HepG2 (cell line): ENCODE measurements at regions not wholly inside any gene's neighbourhood (a gene's known extent, or its start where the extent isn't known, plus 50 kb on each side); places are given as distances from the start of the nearest gene placed in this dataset.
A peak's percentile ranks its signal among the peaks of the same experiment; 100 is the strongest.

Experiments
- CBX5 ChIP-seq: sonication (generic); formaldehyde crosslinking; IDR thresholded peaks from 2 replicates; pipeline ENCODE4 v1.4.0; 2020; ENCODE audit warnings: missing genetic modification reagents, borderline replicate concordance
- ISX ChIP-seq: sonication (generic); formaldehyde crosslinking; conservative IDR thresholded peaks from 2 replicates; pipeline ENCODE4 v1.5.0; 2020; ENCODE audit warnings: missing genetic modification reagents
- NPAS2 ChIP-seq: sonication (generic); formaldehyde crosslinking; IDR thresholded peaks from 2 replicates; pipeline ENCODE4 v1.8.0; 2022; ENCODE audit warnings: mild to moderate bottlenecking, missing genetic modification reagents, borderline replicate concordance
- NR2F2 ChIP-seq: IDR thresholded peaks from 2 replicates; pipeline ENCODE4 v1.6.1; 2012; ENCODE audit warnings: low read depth, inconsistent platforms, borderline replicate concordance
- NR3C1 ChIP-seq: sonication (generic); formaldehyde crosslinking; IDR thresholded peaks from 2 replicates; pipeline ENCODE4 v1.4.0; 2020; ENCODE audit warnings: missing genetic modification reagents
- RAD21 ChIP-seq: fragments of 450-650 bp; formaldehyde crosslinking; IDR thresholded peaks from 2 replicates; pipeline ENCODE4 v1.5.0; 2020; ENCODE audit warnings: mild to moderate bottlenecking
- ZC3H4 ChIP-seq: sonication (generic); formaldehyde crosslinking; IDR thresholded peaks from 2 replicates; pipeline ENCODE4 v1.4.0; 2020; ENCODE audit warnings: missing genetic modification reagents, borderline replicate concordance
- ZIK1 ChIP-seq: sonication (generic); formaldehyde crosslinking; IDR thresholded peaks from 2 replicates; pipeline ENCODE4 v1.5.0; 2020; ENCODE audit warnings: mild to moderate bottlenecking, low read depth, missing genetic modification reagents, borderline replicate concordance
- ZNF121 ChIP-seq: sonication (generic); formaldehyde crosslinking; IDR thresholded peaks from 2 replicates; pipeline ENCODE4 v1.5.0; 2020; ENCODE audit warnings: mild to moderate bottlenecking, missing genetic modification reagents
- ZNF256 ChIP-seq: sonication (generic); formaldehyde crosslinking; conservative IDR thresholded peaks from 2 replicates; pipeline ENCODE4 v1.4.0; 2020; ENCODE audit warnings: missing genetic modification reagents
- ZNF34 ChIP-seq: sonication (generic); formaldehyde crosslinking; IDR thresholded peaks from 2 replicates; pipeline ENCODE4 v1.4.0; 2020; ENCODE audit warnings: mild to moderate bottlenecking, missing genetic modification reagents, borderline replicate concordance
- ZNF496 ChIP-seq: sonication (generic); formaldehyde crosslinking; IDR thresholded peaks from 2 replicates; pipeline ENCODE4 v1.8.1; 2023; ENCODE audit warnings: mild to moderate bottlenecking, moderate library complexity, missing genetic modification reagents; ENCODE audit not compliant: insufficient replicate concordance
- ZNF563 ChIP-seq: sonication (generic); formaldehyde crosslinking; IDR thresholded peaks from 2 replicates; pipeline ENCODE4 v1.8.0; 2022; ENCODE audit warnings: mild to moderate bottlenecking, moderate library complexity, missing genetic modification reagents
- ZNF768 ChIP-seq: sonication (generic); formaldehyde crosslinking; IDR thresholded peaks from 2 replicates; pipeline ENCODE4 v1.4.0; 2020; ENCODE audit warnings: missing genetic modification reagents
- TF ChIP-seq, protein P1 (sequence below): sonication (generic); formaldehyde crosslinking; IDR thresholded peaks from 2 replicates; pipeline ENCODE4 v1.4.0; 2020; ENCODE audit warnings: missing genetic modification reagents
- TF ChIP-seq, protein P2 (sequence below): sonication (generic); formaldehyde crosslinking; IDR thresholded peaks from 2 replicates; pipeline ENCODE4 v1.5.0; 2020; ENCODE audit warnings: mild to moderate bottlenecking, missing genetic modification reagents
- TF ChIP-seq, protein P3 (sequence below): sonication (generic); formaldehyde crosslinking; IDR thresholded peaks from 2 replicates; pipeline ENCODE4 v1.4.0; 2020; ENCODE audit warnings: mild to moderate bottlenecking, missing genetic modification reagents
- TF ChIP-seq, protein P4 (sequence below): sonication (generic); formaldehyde crosslinking; IDR thresholded peaks from 2 replicates; pipeline ENCODE4 v1.5.1; 2020; ENCODE audit warnings: missing genetic modification reagents, mild to moderate bottlenecking, borderline replicate concordance
- TF ChIP-seq, protein P5 (sequence below): sonication (generic); formaldehyde crosslinking; IDR thresholded peaks from 2 replicates; pipeline ENCODE4 v1.5.0; 2020; ENCODE audit warnings: mild to moderate bottlenecking, missing genetic modification reagents, moderate library complexity
- TF ChIP-seq, protein P6 (sequence below): sonication (generic); formaldehyde crosslinking; IDR thresholded peaks from 2 replicates; pipeline ENCODE4 v1.8.0; 2022; ENCODE audit warnings: missing genetic modification reagents, mild to moderate bottlenecking, moderate library complexity, borderline replicate concordance

DNA sequence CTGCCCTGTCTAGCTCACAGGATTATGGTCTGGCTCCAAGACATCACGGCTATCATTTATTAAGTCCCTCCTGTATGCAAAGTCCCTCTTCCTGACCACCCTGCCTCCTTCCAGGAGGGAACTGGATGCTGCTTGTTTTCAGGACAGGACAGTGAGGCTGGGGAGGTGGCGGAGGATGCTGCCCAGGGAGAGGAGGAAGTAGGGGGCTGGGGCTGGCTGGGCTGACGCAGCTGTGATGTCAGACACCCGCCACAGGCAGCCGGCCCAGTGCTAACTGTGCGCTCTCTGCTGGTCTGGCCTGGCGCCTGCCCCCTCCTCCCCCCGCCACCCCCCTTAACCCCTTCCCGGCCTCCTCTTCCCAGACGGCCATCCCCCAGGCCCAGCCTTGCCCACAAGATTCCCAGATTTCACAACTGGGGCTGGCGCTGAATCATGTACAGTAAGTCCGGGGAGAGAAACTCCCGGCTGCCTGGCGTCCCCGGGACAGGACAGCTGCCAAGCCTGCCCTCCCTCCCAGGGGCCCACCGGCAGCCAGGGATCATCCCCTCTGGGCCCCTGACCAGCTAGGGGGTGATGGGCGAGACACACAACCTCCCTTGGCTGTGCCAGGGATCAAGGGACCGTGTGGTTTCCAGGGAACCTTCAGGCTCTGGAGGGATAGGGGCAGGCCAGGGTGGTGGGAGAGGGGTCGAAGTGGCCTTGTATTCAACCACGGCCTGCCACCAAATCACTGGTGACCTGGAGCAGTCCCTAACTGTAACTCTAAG is 118.1 kb downstream of the CEBPB start (continued):
- TF ChIP-seq NR2F2 (no peak), ZIK1 (CRISPR knock-in tag) (no peak), ZNF121 (peak; percentile 83), ZC3H4 (peak; percentile 73; the same call in 1 of the 2 replicates), NPAS2 (CRISPR knock-in tag) (no peak), ISX (CRISPR knock-in tag) (no peak), ZNF256 (CRISPR knock-in tag) (no peak), ZNF34 (CRISPR knock-in tag) (0 out of 2 replicates have a peak, but pooled peaks have one; percentile 64), ZNF496 (CRISPR knock-in tag) (no peak), ZNF768 (CRISPR knock-in tag) (peak; percentile 82; the same call in 1 of the 2 replicates), ZNF563 (CRISPR knock-in tag) (no peak), RAD21 (CRISPR knock-in tag) (peak; percentile 46), NR3C1 (CRISPR knock-in tag) (0 out of 2 replicates have a peak, but pooled peaks have one; percentile 56), CBX5 (peak; percentile 60; the same call in 1 of the 2 replicates)
- TF ChIP-seq, protein P1, sequence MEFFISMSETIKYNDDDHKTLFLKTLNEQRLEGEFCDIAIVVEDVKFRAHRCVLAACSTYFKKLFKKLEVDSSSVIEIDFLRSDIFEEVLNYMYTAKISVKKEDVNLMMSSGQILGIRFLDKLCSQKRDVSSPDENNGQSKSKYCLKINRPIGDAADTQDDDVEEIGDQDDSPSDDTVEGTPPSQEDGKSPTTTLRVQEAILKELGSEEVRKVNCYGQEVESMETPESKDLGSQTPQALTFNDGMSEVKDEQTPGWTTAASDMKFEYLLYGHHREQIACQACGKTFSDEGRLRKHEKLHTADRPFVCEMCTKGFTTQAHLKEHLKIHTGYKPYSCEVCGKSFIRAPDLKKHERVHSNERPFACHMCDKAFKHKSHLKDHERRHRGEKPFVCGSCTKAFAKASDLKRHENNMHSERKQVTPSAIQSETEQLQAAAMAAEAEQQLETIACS (CRISPR knock-in tag): no peak
- TF ChIP-seq, protein P2, sequence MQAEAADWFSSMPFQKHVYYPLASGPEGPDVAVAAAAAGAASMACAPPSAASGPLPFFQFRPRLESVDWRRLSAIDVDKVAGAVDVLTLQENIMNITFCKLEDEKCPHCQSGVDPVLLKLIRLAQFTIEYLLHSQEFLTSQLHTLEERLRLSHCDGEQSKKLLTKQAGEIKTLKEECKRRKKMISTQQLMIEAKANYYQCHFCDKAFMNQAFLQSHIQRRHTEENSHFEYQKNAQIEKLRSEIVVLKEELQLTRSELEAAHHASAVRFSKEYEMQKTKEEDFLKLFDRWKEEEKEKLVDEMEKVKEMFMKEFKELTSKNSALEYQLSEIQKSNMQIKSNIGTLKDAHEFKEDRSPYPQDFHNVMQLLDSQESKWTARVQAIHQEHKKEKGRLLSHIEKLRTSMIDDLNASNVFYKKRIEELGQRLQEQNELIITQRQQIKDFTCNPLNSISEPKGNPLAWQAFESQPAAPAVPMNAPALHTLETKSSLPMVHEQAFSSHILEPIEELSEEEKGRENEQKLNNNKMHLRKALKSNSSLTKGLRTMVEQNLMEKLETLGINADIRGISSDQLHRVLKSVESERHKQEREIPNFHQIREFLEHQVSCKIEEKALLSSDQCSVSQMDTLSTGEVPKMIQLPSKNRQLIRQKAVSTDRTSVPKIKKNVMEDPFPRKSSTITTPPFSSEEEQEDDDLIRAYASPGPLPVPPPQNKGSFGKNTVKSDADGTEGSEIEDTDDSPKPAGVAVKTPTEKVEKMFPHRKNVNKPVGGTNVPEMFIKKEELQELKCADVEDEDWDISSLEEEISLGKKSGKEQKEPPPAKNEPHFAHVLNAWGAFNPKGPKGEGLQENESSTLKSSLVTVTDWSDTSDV (CRISPR knock-in tag): 0 out of 2 replicates have a peak, but pooled peaks have one; percentile 67
- TF ChIP-seq, protein P3, sequence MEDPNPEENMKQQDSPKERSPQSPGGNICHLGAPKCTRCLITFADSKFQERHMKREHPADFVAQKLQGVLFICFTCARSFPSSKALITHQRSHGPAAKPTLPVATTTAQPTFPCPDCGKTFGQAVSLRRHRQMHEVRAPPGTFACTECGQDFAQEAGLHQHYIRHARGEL (CRISPR knock-in tag): 0 out of 2 replicates have a peak, but pooled peaks have one; percentile 51
- TF ChIP-seq, protein P4, sequence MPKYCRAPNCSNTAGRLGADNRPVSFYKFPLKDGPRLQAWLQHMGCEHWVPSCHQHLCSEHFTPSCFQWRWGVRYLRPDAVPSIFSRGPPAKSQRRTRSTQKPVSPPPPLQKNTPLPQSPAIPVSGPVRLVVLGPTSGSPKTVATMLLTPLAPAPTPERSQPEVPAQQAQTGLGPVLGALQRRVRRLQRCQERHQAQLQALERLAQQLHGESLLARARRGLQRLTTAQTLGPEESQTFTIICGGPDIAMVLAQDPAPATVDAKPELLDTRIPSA (CRISPR knock-in tag): no peak
- TF ChIP-seq, protein P5, sequence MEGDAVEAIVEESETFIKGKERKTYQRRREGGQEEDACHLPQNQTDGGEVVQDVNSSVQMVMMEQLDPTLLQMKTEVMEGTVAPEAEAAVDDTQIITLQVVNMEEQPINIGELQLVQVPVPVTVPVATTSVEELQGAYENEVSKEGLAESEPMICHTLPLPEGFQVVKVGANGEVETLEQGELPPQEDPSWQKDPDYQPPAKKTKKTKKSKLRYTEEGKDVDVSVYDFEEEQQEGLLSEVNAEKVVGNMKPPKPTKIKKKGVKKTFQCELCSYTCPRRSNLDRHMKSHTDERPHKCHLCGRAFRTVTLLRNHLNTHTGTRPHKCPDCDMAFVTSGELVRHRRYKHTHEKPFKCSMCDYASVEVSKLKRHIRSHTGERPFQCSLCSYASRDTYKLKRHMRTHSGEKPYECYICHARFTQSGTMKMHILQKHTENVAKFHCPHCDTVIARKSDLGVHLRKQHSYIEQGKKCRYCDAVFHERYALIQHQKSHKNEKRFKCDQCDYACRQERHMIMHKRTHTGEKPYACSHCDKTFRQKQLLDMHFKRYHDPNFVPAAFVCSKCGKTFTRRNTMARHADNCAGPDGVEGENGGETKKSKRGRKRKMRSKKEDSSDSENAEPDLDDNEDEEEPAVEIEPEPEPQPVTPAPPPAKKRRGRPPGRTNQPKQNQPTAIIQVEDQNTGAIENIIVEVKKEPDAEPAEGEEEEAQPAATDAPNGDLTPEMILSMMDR (CRISPR knock-in tag): peak; percentile 67
- TF ChIP-seq, protein P6, sequence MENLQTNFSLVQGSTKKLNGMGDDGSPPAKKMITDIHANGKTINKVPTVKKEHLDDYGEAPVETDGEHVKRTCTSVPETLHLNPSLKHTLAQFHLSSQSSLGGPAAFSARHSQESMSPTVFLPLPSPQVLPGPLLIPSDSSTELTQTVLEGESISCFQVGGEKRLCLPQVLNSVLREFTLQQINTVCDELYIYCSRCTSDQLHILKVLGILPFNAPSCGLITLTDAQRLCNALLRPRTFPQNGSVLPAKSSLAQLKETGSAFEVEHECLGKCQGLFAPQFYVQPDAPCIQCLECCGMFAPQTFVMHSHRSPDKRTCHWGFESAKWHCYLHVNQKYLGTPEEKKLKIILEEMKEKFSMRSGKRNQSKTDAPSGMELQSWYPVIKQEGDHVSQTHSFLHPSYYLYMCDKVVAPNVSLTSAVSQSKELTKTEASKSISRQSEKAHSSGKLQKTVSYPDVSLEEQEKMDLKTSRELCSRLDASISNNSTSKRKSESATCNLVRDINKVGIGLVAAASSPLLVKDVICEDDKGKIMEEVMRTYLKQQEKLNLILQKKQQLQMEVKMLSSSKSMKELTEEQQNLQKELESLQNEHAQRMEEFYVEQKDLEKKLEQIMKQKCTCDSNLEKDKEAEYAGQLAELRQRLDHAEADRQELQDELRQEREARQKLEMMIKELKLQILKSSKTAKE: peak; percentile 80
